NT2/D1 (cell line): ENCODE measurements at regions not wholly inside any gene's neighbourhood (a gene's known extent, or its start where the extent isn't known, plus 50 kb on each side); places are given as distances from the start of the nearest gene placed in this dataset.

Experiments used
- SUZ12 ChIP-seq: IDR thresholded peaks from 2 replicates; pipeline ENCODE4 v1.6.1; 2011; ENCODE audit not compliant: insufficient read length, insufficient read depth; ENCODE audit errors: extremely low read depth
- YY1 ChIP-seq: IDR thresholded peaks from 2 replicates; pipeline ENCODE4 v1.6.1; 2011; ENCODE audit not compliant: insufficient read length, insufficient read depth
- ZNF274 ChIP-seq: IDR thresholded peaks from 2 replicates; pipeline ENCODE4 v1.6.1; 2011; ENCODE audit warnings: mild to moderate bottlenecking, low read depth, low read length

DNA sequence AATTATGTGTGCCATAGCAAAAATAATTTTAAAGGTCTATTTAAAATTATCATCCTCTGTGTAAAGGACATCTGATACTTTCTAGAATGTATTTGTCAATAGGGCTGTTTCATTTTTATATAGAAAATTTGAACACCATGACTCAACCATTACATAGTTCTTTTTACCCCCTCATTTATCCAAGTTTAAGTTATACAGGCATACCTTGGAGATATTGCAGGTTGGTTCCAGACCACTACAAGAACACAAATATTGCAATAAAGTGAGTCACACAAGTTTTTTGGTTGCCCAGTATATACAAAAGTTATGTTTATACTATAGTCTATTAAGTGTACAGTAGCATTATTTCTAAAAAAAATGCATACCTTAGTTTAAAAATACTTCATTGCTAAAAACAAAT, 130.4 kb downstream of the MSL3 start:
- TF ChIP-seq YY1 (no peak), ZNF274 (no peak), SUZ12 (no peak)
